ENCODE measurements at regions not wholly inside any gene's neighbourhood (a gene's known extent, or its start where the extent isn't known, plus 50 kb on each side); places are given as distances from the start of the nearest gene placed in this dataset.
"Not testable (repeated sequence)": the region's sequence is repeated elsewhere in the genome, so short reads cannot be mapped to it uniquely, and the experiment has no call there.

GRCh38 chr11:71126401-71126800 lies 126.0 kb downstream of the SHANK2 start:
- not testable (repeated sequence) for DNase-seq (ENCODE audit: low spot score)

- DNase-seq (ENCODE audit: low spot score), result no peak
Observed at GRCh38 chr11:71125150-71125549, 127.2 kb downstream of the SHANK2 start.

GRCh38 chr11:71124127-71124526 lies 128.2 kb downstream of the SHANK2 start:
- no peak for DNase-seq (ENCODE audit: low spot score)

- no peak for DNase-seq (ENCODE audit: low spot score)
Observed at GRCh38 chr11:71120471-71120896, 131.9 kb downstream of the SHANK2 start.

GRCh38 chr11:71119656-71120269 lies 132.6 kb downstream of the SHANK2 start:
- no peak for DNase-seq (ENCODE audit: low spot score)

GRCh38 chr11:71118671-71119250 lies 133.6 kb downstream of the SHANK2 start:
- no peak for DNase-seq (ENCODE audit: low spot score)

- DNase-seq (ENCODE audit: low spot score), result no peak
Observed at GRCh38 chr11:71117311-71117710, 135.1 kb downstream of the SHANK2 start.

GRCh38 chr11:71116693-71117040 lies 135.7 kb downstream of the SHANK2 start:
- DNase-seq (ENCODE audit: low spot score), result no peak

- no peak for DNase-seq (ENCODE audit: low spot score)
Observed at GRCh38 chr11:71115770-71116692, 136.3 kb downstream of the SHANK2 start.

GRCh38 chr11:71114124-71114851 lies 138.1 kb downstream of the SHANK2 start:
- DNase-seq (ENCODE audit: low spot score), result no peak

- no peak for DNase-seq (ENCODE audit: low spot score)
Observed at GRCh38 chr11:71112990-71113389, 139.4 kb downstream of the SHANK2 start.

GRCh38 chr11:71112454-71112853 lies 139.9 kb downstream of the SHANK2 start:
- DNase-seq (ENCODE audit: low spot score), result no peak

GRCh38 chr11:71109586-71109985 lies 142.8 kb downstream of the SHANK2 start:
- no peak for DNase-seq (ENCODE audit: low spot score)

- DNase-seq (ENCODE audit: low spot score), result no peak
Observed at GRCh38 chr11:71109186-71109585, 143.2 kb downstream of the SHANK2 start.

- DNase-seq (ENCODE audit: low spot score), result no peak
Observed at GRCh38 chr11:71108013-71108865, 144.1 kb downstream of the SHANK2 start.

- DNase-seq (ENCODE audit: low spot score), result no peak
Observed at GRCh38 chr11:71106671-71107070, 145.7 kb downstream of the SHANK2 start.

- no peak for DNase-seq (ENCODE audit: low spot score)
Observed at GRCh38 chr11:71103266-71103665, 149.1 kb downstream of the SHANK2 start.

- no peak for DNase-seq (ENCODE audit: low spot score)
Observed at GRCh38 chr11:71102251-71102995, 150.0 kb downstream of the SHANK2 start.

- no peak for DNase-seq (ENCODE audit: low spot score)
Observed at GRCh38 chr11:71101606-71102005, 150.8 kb downstream of the SHANK2 start.

- DNase-seq (ENCODE audit: low spot score), result no peak
Observed at GRCh38 chr11:71101046-71101445, 151.3 kb downstream of the SHANK2 start.

- DNase-seq (ENCODE audit: low spot score), result no peak
Observed at GRCh38 chr11:71098776-71099175, 153.6 kb downstream of the SHANK2 start.
